Ovary (tissue), 3 donors: ENCODE measurements at regions not wholly inside any gene's neighbourhood (a gene's known extent, or its start where the extent isn't known, plus 50 kb on each side); places are given as distances from the start of the nearest gene placed in this dataset.

ENCODE experiments used
- CTCF ChIP-seq, 3 donors: fragments of 450-650 bp in 2 of 3; fragments of 200-600 bp in 1 of 3; IDR thresholded peaks; one replicate each; pipeline versions ENCODE4 v1.5.1 to v1.8.0; 2016 to 2022; ENCODE audit warnings: antibody characterized with exemption in 3 of 3, mild to moderate bottlenecking in 1 of 3
- EP300 ChIP-seq: sonication (generic); formaldehyde crosslinking; IDR thresholded peaks from one replicate; pipeline ENCODE4 v1.6.1; 2017; ENCODE audit warnings: antibody characterized with exemption
- POLR2A ChIP-seq: fragments of 450-650 bp; IDR thresholded peaks from one replicate; pipeline ENCODE4 v1.6.1; 2017; ENCODE audit warnings: antibody characterized with exemption, mild to moderate bottlenecking, moderate library complexity
- donor health status: DM: no; HTN: no; CAD: no.

- TF ChIP-seq EP300 (no peak), CTCF (IDR thresholded peaks at IDR 0.05) (no peak), POLR2A (no peak)
Measured at GRCh38 chr2:153354377-153354776, 124.2 kb downstream of the RPRM start.
